ENCODE measurements at regions not wholly inside any gene's neighbourhood (a gene's known extent, or its start where the extent isn't known, plus 50 kb on each side); places are given as distances from the start of the nearest gene placed in this dataset.
A peak's percentile ranks its signal among the peaks of the same experiment; 100 is the strongest.
"Not testable (repeated sequence)": the region's sequence is repeated elsewhere in the genome, so short reads cannot be mapped to it uniquely, and the experiment has no call there.

- H3K4me3 ChIP-seq; H3K27ac ChIP-seq; H3K4me1 ChIP-seq; intact Hi-C loops (cut with DNase I); DNase-seq; H3K36me3 ChIP-seq; H3K9me3 ChIP-seq; H3K27me3 ChIP-seq (ENCODE audit: low read depth); ATAC-seq: not testable (repeated sequence)
Measured at GRCh38 chr5:34378498-34378897, 277.6 kb upstream of the RAI14 start.

GRCh38 chr5:34388754-34389153, 267.4 kb upstream of the RAI14 start:
- ATAC-seq; H3K27me3 ChIP-seq (ENCODE audit: low read depth); H3K9me3 ChIP-seq; H3K4me1 ChIP-seq; H3K36me3 ChIP-seq; DNase-seq; intact Hi-C loops (cut with DNase I); H3K4me3 ChIP-seq; H3K27ac ChIP-seq: not testable (repeated sequence)

GRCh38 chr5:34409373-34409772, 246.8 kb upstream of the RAI14 start:
- no peak for DNase-seq
- intact Hi-C loops (cut with DNase I): no loop called here
- H3K4me1 ChIP-seq: no peaks in the 10 kb centered on the region
- H3K9me3 ChIP-seq: no peaks in the 10 kb centered on the region
- ATAC-seq: no peak
- no peak overlapping the region for H3K27ac ChIP-seq
- no peaks in the 10 kb centered on the region for H3K27me3 ChIP-seq (ENCODE audit: low read depth)
- no peak overlapping the region for H3K4me3 ChIP-seq
- no peaks in the 10 kb centered on the region for H3K36me3 ChIP-seq
- no peak for TF ChIP-seq CTCF (IDR thresholded peaks at IDR 0.05)

GRCh38 chr5:34410411-34411139, 245.6 kb upstream of the RAI14 start:
- no peaks in the 10 kb centered on the region for H3K27me3 ChIP-seq (ENCODE audit: low read depth)
- H3K4me3 ChIP-seq: no peak overlapping the region
- H3K4me1 ChIP-seq: no peaks in the 10 kb centered on the region
- ATAC-seq (peak in 1 of 2 donors; percentile 41), DNase-seq (no peak)
- no peaks in the 10 kb centered on the region for H3K36me3 ChIP-seq
- H3K9me3 ChIP-seq: no peaks in the 10 kb centered on the region
- no peak for TF ChIP-seq CTCF (IDR thresholded peaks at IDR 0.05)
- intact Hi-C loops (cut with DNase I): no loop called here
- no peak overlapping the region for H3K27ac ChIP-seq

GRCh38 chr5:34411470-34412346, 244.4 kb upstream of the RAI14 start:
- intact Hi-C loops (cut with DNase I): no loop called here
- TF ChIP-seq CTCF (IDR thresholded peaks at IDR 0.05): no peak
- H3K4me3 ChIP-seq: no peak overlapping the region
- no peaks in the 10 kb centered on the region for H3K9me3 ChIP-seq
- ATAC-seq (peak in 1 of 2 donors; percentile 48), DNase-seq (no peak)
- no peaks in the 10 kb centered on the region for H3K36me3 ChIP-seq
- H3K27ac ChIP-seq: no peak overlapping the region
- no peaks in the 10 kb centered on the region for H3K27me3 ChIP-seq (ENCODE audit: low read depth)
- H3K4me1 ChIP-seq: no peaks in the 10 kb centered on the region

GRCh38 chr5:34412736-34413135, 243.4 kb upstream of the RAI14 start:
- no peak overlapping the region for H3K27ac ChIP-seq
- intact Hi-C loops (cut with DNase I): no loop called here
- ATAC-seq (no peak), DNase-seq (no peak)
- no peaks in the 10 kb centered on the region for H3K36me3 ChIP-seq
- H3K9me3 ChIP-seq: no peaks in the 10 kb centered on the region
- no peak for TF ChIP-seq CTCF (IDR thresholded peaks at IDR 0.05)
- no peaks in the 10 kb centered on the region for H3K4me1 ChIP-seq
- H3K27me3 ChIP-seq (ENCODE audit: low read depth): no peaks in the 10 kb centered on the region
- H3K4me3 ChIP-seq: no peak overlapping the region
